ENCODE measurements at regions not wholly inside any gene's neighbourhood (a gene's known extent, or its start where the extent isn't known, plus 50 kb on each side); places are given as distances from the start of the nearest gene placed in this dataset.

DNA sequence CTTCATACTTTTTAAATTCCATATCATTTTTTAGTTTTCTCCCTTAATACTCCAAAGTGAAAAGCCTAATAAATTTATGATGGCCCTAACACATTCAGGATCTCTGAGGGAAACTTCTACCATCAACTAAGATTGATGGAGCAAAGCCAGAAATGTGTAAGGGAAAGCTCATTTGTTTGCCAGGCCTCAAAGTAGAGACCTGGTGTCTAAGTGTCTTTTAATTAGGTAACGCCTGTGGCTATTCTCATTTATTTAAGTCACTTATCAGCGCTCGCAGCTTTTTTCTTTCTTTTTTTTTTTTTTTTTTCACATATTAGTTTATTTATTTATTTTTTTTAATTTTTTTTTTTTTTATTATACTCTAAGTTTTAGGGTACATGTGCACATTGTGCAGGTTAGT is 242.4 kb downstream of the TMA16 start:
- WGBS, 2 experiments (ENCODE audit: extremely low coverage in 1 of 2, insufficient coverage in 1 of 2, insufficient read length in 1 of 2, insufficient replicate concordance in 2 of 2, low coverage in 1 of 2, low lambda C conversion rate in 2 of 2, missing lambda C conversion rate in 1 of 2) = 100% methylated on average over 3 of the region's 3 CpGs; no CpG with 5 or more reads in 1 of the 2 experiments
- Histone ChIP-seq H3K14ac (ENCODE audit: insufficient read length) (no peak overlapping the region), H3K23me2 (ENCODE audit: low read depth, low read length) (no peaks in the 10 kb centered on the region), H3K79me2 (ENCODE audit: control insufficient read depth in 1 of 2, insufficient read depth in 2 of 2, low read length in 2 of 2) (no peaks in the 10 kb centered on the region), H3K79me1 (ENCODE audit: low read depth, low read length) (no peaks in the 10 kb centered on the region), H2BK15ac (ENCODE audit: low read length) (no peak overlapping the region), H3K27me3 (replicated peaks in 1 of 4; ENCODE audit: control insufficient read depth in 3 of 4, extremely low read depth in 1 of 4, insufficient read depth in 3 of 4, low read length in 3 of 4) (no peaks in the 10 kb centered on the region), H3K9me3 (ENCODE audit: insufficient read depth in 2 of 2, low read depth in 1 of 2, low read length in 1 of 2) (no peaks in the 10 kb centered on the region), H3K36me3 (ENCODE audit: control insufficient read depth in 2 of 4, insufficient read depth in 4 of 4, low read length in 3 of 4) (no peaks in the 10 kb centered on the region), H4K91ac (replicated peaks; ENCODE audit: insufficient read length, low read length) (no peak overlapping the region), H2AK5ac (ENCODE audit: low read depth, low read length) (no peak overlapping the region), H3K4ac (replicated peaks; ENCODE audit: insufficient read length, low read depth, low read length) (no peak overlapping the region), H2AFZ (ENCODE audit: low read length) (no peak overlapping the region), H2BK20ac (ENCODE audit: low read length) (no peak overlapping the region), H3K4me2 (ENCODE audit: insufficient read depth in 1 of 2, low read depth in 2 of 2, low read length in 2 of 2) (no peak overlapping the region), H3K4me3 (ENCODE audit: extremely low read depth in 1 of 4, insufficient read depth in 2 of 4, low read depth in 3 of 4, low read length in 4 of 4) (no peak overlapping the region), H2BK12ac (ENCODE audit: low read depth, low read length) (no peak overlapping the region), H3K9ac (replicated peaks in 1 of 4; ENCODE audit: extremely low read depth in 1 of 4, low read depth in 3 of 4, low read length in 3 of 4) (no peak overlapping the region), H2BK5ac (ENCODE audit: low read depth, low read length) (no peak overlapping the region), H2BK120ac (replicated peaks; ENCODE audit: low read depth, low read length) (no peak overlapping the region), H4K5ac (ENCODE audit: insufficient read length, low read depth, low read length) (no peak overlapping the region), H3K18ac (ENCODE audit: extremely low read depth, low read length) (no peak overlapping the region), H3K27ac (ENCODE audit: low read depth, low read length) (no peak overlapping the region), H3K56ac (replicated peaks; ENCODE audit: insufficient read length, low read depth, low read length) (no peak overlapping the region), H3K23ac (ENCODE audit: insufficient read length) (no peak overlapping the region), H4K20me1 (replicated peaks in 1 of 2; ENCODE audit: control insufficient read depth in 1 of 2, insufficient read depth in 2 of 2, low read length in 2 of 2) (no peaks in the 10 kb centered on the region), H3K4me1 (replicated peaks in 1 of 4; ENCODE audit: control insufficient read depth in 3 of 4, insufficient read depth in 4 of 4, low read length in 3 of 4) (no peaks in the 10 kb centered on the region), H4K8ac (ENCODE audit: extremely low read depth, insufficient read depth, low read length) (no peak overlapping the region)
- FAIRE-seq = no peak
- POLR2A ChIA-PET (ENCODE audit: partially characterized antibody) = no interaction called here
- no peak for DNase-seq (ENCODE audit: low read depth in 1 of 2, low spot score in 2 of 2)
- CTCF ChIA-PET (ENCODE audit: partially characterized antibody) = interaction anchor here (1.4 kb wide), 1 partner anchor 181 kb away, joined by 3 read pairs; no protein-coding TSS in a partner anchor
- TF ChIP-seq RXRA (IDR thresholded peaks at IDR 0.05; ENCODE audit: insufficient read depth, low read depth, low read length) (no peak), CHD1 (IDR thresholded peaks at IDR 0.05; ENCODE audit: low read depth, low read length) (no peak), GTF2F1 (IDR thresholded peaks at IDR 0.05; ENCODE audit: borderline replicate concordance, low read depth, low read length) (no peak), CHD2 (IDR thresholded peaks at IDR 0.05; ENCODE audit: low read length) (no peak), TEAD4 (IDR thresholded peaks at IDR 0.05; ENCODE audit: low read depth, low read length) (no peak), BACH1 (IDR thresholded peaks at IDR 0.05; ENCODE audit: low read length) (no peak), TAF1 (IDR thresholded peaks at IDR 0.05; ENCODE audit: low read depth, low read length) (no peak), SP1 (IDR thresholded peaks at IDR 0.05; ENCODE audit: low read depth, low read length) (no peak), SAP30 (IDR thresholded peaks at IDR 0.05; ENCODE audit: insufficient read depth, insufficient replicate concordance, low read length) (no peak), GABPA (IDR thresholded peaks at IDR 0.05; ENCODE audit: borderline replicate concordance, insufficient read depth, low read length) (no peak), SP2 (IDR thresholded peaks at IDR 0.05; ENCODE audit: low read length) (no peak), JUN (IDR thresholded peaks at IDR 0.05; ENCODE audit: low read depth, low read length) (no peak), CBX5 (IDR thresholded peaks at IDR 0.05; ENCODE audit: low read depth, low read length) (no peak)
- TF ChIP-seq, protein P1, sequence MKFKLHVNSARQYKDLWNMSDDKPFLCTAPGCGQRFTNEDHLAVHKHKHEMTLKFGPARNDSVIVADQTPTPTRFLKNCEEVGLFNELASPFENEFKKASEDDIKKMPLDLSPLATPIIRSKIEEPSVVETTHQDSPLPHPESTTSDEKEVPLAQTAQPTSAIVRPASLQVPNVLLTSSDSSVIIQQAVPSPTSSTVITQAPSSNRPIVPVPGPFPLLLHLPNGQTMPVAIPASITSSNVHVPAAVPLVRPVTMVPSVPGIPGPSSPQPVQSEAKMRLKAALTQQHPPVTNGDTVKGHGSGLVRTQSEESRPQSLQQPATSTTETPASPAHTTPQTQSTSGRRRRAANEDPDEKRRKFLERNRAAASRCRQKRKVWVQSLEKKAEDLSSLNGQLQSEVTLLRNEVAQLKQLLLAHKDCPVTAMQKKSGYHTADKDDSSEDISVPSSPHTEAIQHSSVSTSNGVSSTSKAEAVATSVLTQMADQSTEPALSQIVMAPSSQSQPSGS (IDR thresholded peaks at IDR 0.05; ENCODE audit: low read length) = no peak

Measured in H1 (cell line).